ENCODE measurements at regions not wholly inside any gene's neighbourhood (a gene's known extent, or its start where the extent isn't known, plus 50 kb on each side); places are given as distances from the start of the nearest gene placed in this dataset.

GRCh38 chr17:63304704-63305261 lies 141.3 kb downstream of the CYB561 start:
- intact Hi-C loops (cut with DNase I), result no loop called here
- H3K4me3 ChIP-seq, result no peak overlapping the region
- no peak overlapping the region for H3K27ac ChIP-seq
- no peaks in the 10 kb centered on the region for H3K27me3 ChIP-seq
- no peak for DNase-seq
- 97% methylated on average over 15 of the region's 15 CpGs for WGBS, 2 donors
- H3K4me1 ChIP-seq, result no peaks in the 10 kb centered on the region
- TF ChIP-seq EP300 (IDR thresholded peaks at IDR 0.05), result no peak
- no peak for TF ChIP-seq POLR2AphosphoS5 (IDR thresholded peaks at IDR 0.05)
- no peak for TF ChIP-seq CTCF (IDR thresholded peaks at IDR 0.05)
- no peak for TF ChIP-seq POLR2A (IDR thresholded peaks at IDR 0.05)
- no peaks in the 10 kb centered on the region for H3K9me3 ChIP-seq
- no peaks in the 10 kb centered on the region for H3K36me3 ChIP-seq

GRCh38 chr17:63305857-63306256 lies 140.2 kb downstream of the CYB561 start:
- no peaks in the 10 kb centered on the region for H3K4me1 ChIP-seq
- WGBS, 2 donors, result 93% methylated on average over 7 of the region's 7 CpGs
- H3K4me3 ChIP-seq, result no peak overlapping the region
- TF ChIP-seq POLR2AphosphoS5 (IDR thresholded peaks at IDR 0.05) (no peak), CTCF (IDR thresholded peaks at IDR 0.05) (no peak), POLR2A (IDR thresholded peaks at IDR 0.05) (no peak), EP300 (IDR thresholded peaks at IDR 0.05) (no peak)
- H3K9me3 ChIP-seq, result no peaks in the 10 kb centered on the region
- no peaks in the 10 kb centered on the region for H3K27me3 ChIP-seq
- intact Hi-C loops (cut with DNase I), result no loop called here
- no peaks in the 10 kb centered on the region for H3K36me3 ChIP-seq
- no peak overlapping the region for H3K27ac ChIP-seq
- DNase-seq, result no peak

GRCh38 chr17:63306855-63307254 lies 139.3 kb downstream of the CYB561 start:
- Histone ChIP-seq H3K4me1 (no peaks in the 10 kb centered on the region), H3K27me3 (no peaks in the 10 kb centered on the region), H3K4me3 (no peak overlapping the region), H3K27ac (no peak overlapping the region), H3K9me3 (no peaks in the 10 kb centered on the region), H3K36me3 (no peaks in the 10 kb centered on the region)
- intact Hi-C loops (cut with DNase I), result no loop called here
- TF ChIP-seq EP300 (IDR thresholded peaks at IDR 0.05) (no peak), POLR2AphosphoS5 (IDR thresholded peaks at IDR 0.05) (no peak), CTCF (IDR thresholded peaks at IDR 0.05) (no peak), POLR2A (IDR thresholded peaks at IDR 0.05) (no peak)
- DNase-seq, result no peak
- 95 to 97% methylated on average over 3 of the region's 3 CpGs for WGBS, 2 donors

- Histone ChIP-seq H3K9me3 (no peaks in the 10 kb centered on the region), H3K4me1 (no peaks in the 10 kb centered on the region), H3K36me3 (no peaks in the 10 kb centered on the region), H3K27ac (no peak overlapping the region), H3K27me3 (no peaks in the 10 kb centered on the region), H3K4me3 (no peak overlapping the region)
- DNase-seq, result no peak
- WGBS, 2 donors, result 95 to 97% methylated on average over 1 of the region's 1 CpG
- intact Hi-C loops (cut with DNase I), result no loop called here
- no peak for TF ChIP-seq EP300 (IDR thresholded peaks at IDR 0.05)
- no peak for TF ChIP-seq POLR2A (IDR thresholded peaks at IDR 0.05)
- no peak for TF ChIP-seq POLR2AphosphoS5 (IDR thresholded peaks at IDR 0.05)
- no peak for TF ChIP-seq CTCF (IDR thresholded peaks at IDR 0.05)
Measured at GRCh38 chr17:63308272-63308671, 137.8 kb downstream of the CYB561 start.

- intact Hi-C loops (cut with DNase I), result no loop called here
- no peak for DNase-seq
- no peak overlapping the region for H3K4me3 ChIP-seq
- WGBS, 2 donors, result 52 to 65% methylated on average over 2 of the region's 2 CpGs
- H3K27me3 ChIP-seq, result no peaks in the 10 kb centered on the region
- H3K36me3 ChIP-seq, result no peaks in the 10 kb centered on the region
- H3K9me3 ChIP-seq, result no peaks in the 10 kb centered on the region
- no peak overlapping the region for H3K27ac ChIP-seq
- H3K4me1 ChIP-seq, result no peaks in the 10 kb centered on the region
- no peak for TF ChIP-seq CTCF (IDR thresholded peaks at IDR 0.05)
- TF ChIP-seq POLR2AphosphoS5 (IDR thresholded peaks at IDR 0.05), result no peak
- no peak for TF ChIP-seq POLR2A (IDR thresholded peaks at IDR 0.05)
- no peak for TF ChIP-seq EP300 (IDR thresholded peaks at IDR 0.05)
Measured at GRCh38 chr17:63309021-63309420, 137.1 kb downstream of the CYB561 start.
